Mucosa of rectum (tissue), 2 donors: ENCODE measurements at regions not wholly inside any gene's neighbourhood (a gene's known extent, or its start where the extent isn't known, plus 50 kb on each side); places are given as distances from the start of the nearest gene placed in this dataset.
"Not testable (repeated sequence)": the region's sequence is repeated elsewhere in the genome, so short reads cannot be mapped to it uniquely, and the experiment has no call there.

ENCODE experiments used
- H3K27ac ChIP-seq, 2 donors: one replicate each; pipeline ENCODE4 v1.7.0; 2013; ENCODE audit warnings: inconsistent platforms in 2 of 2, low read depth in 2 of 2, low read length in 2 of 2
- H3K27me3 ChIP-seq, 2 donors: one replicate each; pipeline ENCODE4 v1.7.0; 2013; ENCODE audit warnings: low read length in 2 of 2; ENCODE audit not compliant: control insufficient read depth in 2 of 2, insufficient read depth in 2 of 2
- H3K36me3 ChIP-seq, 2 donors: one replicate each; pipeline ENCODE4 v1.7.0; 2013; ENCODE audit warnings: low read length in 2 of 2; ENCODE audit not compliant: control insufficient read depth in 2 of 2, insufficient read depth in 2 of 2
- H3K4me1 ChIP-seq, 2 donors: one replicate each; pipeline ENCODE4 v1.7.0; 2013; ENCODE audit warnings: low read length in 2 of 2, mild to moderate bottlenecking in 1 of 2; ENCODE audit not compliant: control insufficient read depth in 2 of 2, insufficient read depth in 2 of 2
- H3K4me3 ChIP-seq, 2 donors: one replicate each; pipeline ENCODE4 v1.7.0; 2013; ENCODE audit warnings: low read length in 2 of 2
- H3K9ac ChIP-seq, 2 donors: one replicate each; pipeline ENCODE4 v1.7.0; 2013; ENCODE audit warnings: low read length in 2 of 2, low read depth in 1 of 2, mild to moderate bottlenecking in 1 of 2
- H3K9me3 ChIP-seq, 2 donors: one replicate each; pipeline ENCODE4 v1.7.0; 2013; ENCODE audit warnings: low read length in 2 of 2; ENCODE audit not compliant: control insufficient read depth in 2 of 2
- donor health status: healthy.
- donor health status: Normal muscosa, but diverticular disease.

GRCh38 chr1:241447031-241447644, 72.4 kb downstream of the FH start:
- Histone ChIP-seq H3K4me1 (no peaks in the 10 kb centered on the region), H3K36me3 (no peaks in the 10 kb centered on the region), H3K27me3 (no peaks in the 10 kb centered on the region)

DNA sequence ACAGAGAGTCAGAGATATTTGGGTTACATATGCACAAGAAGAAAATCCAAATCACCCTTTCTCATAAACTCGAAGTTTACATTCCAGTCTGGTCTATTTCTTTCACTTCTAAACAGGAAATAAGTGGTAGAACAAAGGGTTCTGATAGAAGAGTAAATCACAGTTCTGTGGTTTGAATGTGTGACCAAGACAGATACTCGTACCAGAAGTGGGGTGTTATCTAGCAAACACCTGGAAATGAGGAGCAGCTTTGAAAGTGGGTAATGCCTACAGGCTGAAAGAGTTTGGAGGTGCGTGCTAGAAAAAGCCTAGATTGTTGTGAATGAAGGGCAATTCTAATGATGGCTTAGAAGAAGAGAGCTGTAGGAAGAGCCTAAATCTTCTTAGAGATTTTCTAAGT, 74.7 kb downstream of the FH start:
- Histone ChIP-seq H3K36me3 (no peaks in the 10 kb centered on the region), H3K27ac (no peak overlapping the region), H3K4me1 (no peaks in the 10 kb centered on the region), H3K9ac (no peak overlapping the region), H3K9me3 (no peaks in the 10 kb centered on the region), H3K4me3 (no peak overlapping the region), H3K27me3 (no peaks in the 10 kb centered on the region)

More at GRCh38 chr1:241447031-241447644, 72.4 kb downstream of the FH start:
- H3K4me3 ChIP-seq = no peak overlapping the region
- no peaks in the 10 kb centered on the region for H3K9me3 ChIP-seq
- H3K27ac ChIP-seq = no peak overlapping the region
- no peak overlapping the region for H3K9ac ChIP-seq

GRCh38 chr1:241443561-241443960, 76.0 kb downstream of the FH start:
- H3K4me1 ChIP-seq = no peaks in the 10 kb centered on the region
- H3K9ac ChIP-seq = no peak overlapping the region
- no peaks in the 10 kb centered on the region for H3K36me3 ChIP-seq
- H3K9me3 ChIP-seq = no peaks in the 10 kb centered on the region
- no peak overlapping the region for H3K27ac ChIP-seq
- H3K4me3 ChIP-seq = no peak overlapping the region
- H3K27me3 ChIP-seq = no peaks in the 10 kb centered on the region

GRCh38 chr1:241442686-241443085, 76.9 kb downstream of the FH start:
- Histone ChIP-seq H3K4me3 (no peak overlapping the region), H3K9ac (no peak overlapping the region), H3K4me1 (no peaks in the 10 kb centered on the region), H3K27ac (no peak overlapping the region), H3K27me3 (no peaks in the 10 kb centered on the region), H3K36me3 (no peaks in the 10 kb centered on the region), H3K9me3 (no peaks in the 10 kb centered on the region)

GRCh38 chr1:241440904-241441303, 78.7 kb downstream of the FH start:
- Histone ChIP-seq H3K36me3 (no peaks in the 10 kb centered on the region), H3K9me3 (no peaks in the 10 kb centered on the region), H3K4me1 (no peaks in the 10 kb centered on the region), H3K9ac (no peak overlapping the region), H3K27ac (no peak overlapping the region), H3K27me3 (no peaks in the 10 kb centered on the region), H3K4me3 (no peak overlapping the region)

- H3K4me1 ChIP-seq, H3K4me3 ChIP-seq, H3K27ac ChIP-seq, H3K36me3 ChIP-seq, H3K9ac ChIP-seq, H3K9me3 ChIP-seq, H3K27me3 ChIP-seq: not testable (repeated sequence)
Observed at GRCh38 chr1:241438686-241439085, 80.9 kb downstream of the FH start.

GRCh38 chr1:241432241-241432640, 75.2 kb upstream of the RGS7 start:
- Histone ChIP-seq H3K9ac (no peak overlapping the region), H3K27me3 (no peaks in the 10 kb centered on the region), H3K36me3 (no peaks in the 10 kb centered on the region), H3K9me3 (no peaks in the 10 kb centered on the region), H3K4me3 (no peak overlapping the region), H3K27ac (no peak overlapping the region), H3K4me1 (no peaks in the 10 kb centered on the region)

GRCh38 chr1:241425091-241425490, 68.1 kb upstream of the RGS7 start:
- peaks cover 8 to 24% of the 10 kb centered on the region in 2 donors for H3K27me3 ChIP-seq
- not testable (repeated sequence) for H3K9me3 ChIP-seq, H3K4me3 ChIP-seq, H3K9ac ChIP-seq, H3K27ac ChIP-seq, H3K4me1 ChIP-seq, H3K36me3 ChIP-seq

DNA sequence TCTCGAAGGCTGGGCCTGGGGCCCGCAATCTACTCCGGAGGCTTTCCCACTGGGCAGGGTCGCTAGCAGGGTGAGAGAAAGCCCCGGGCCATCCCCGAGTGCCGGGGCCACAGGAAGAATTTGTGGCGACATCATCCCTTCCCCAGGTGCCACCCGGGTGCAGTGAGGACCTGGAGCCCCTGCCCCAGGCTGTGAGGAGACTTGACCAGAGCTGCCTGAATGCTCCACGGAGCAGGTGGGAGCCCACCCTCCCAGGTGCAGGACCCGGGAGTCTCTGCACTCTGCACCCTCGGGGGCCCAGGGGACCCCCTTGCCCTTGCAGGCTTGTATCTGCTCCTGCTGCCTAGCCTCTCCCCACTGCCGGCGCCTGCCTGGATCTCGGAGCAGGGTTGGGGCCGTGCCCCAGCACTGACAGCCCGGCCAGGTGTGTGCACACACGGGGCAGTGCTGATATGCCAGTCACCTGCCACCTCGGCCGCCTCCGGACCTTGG, 67.5 kb upstream of the RGS7 start:
- H3K27ac ChIP-seq = no peak overlapping the region
- H3K36me3 ChIP-seq = no peaks in the 10 kb centered on the region
- H3K9me3 ChIP-seq = no peaks in the 10 kb centered on the region
- H3K4me3 ChIP-seq = peak overlapping the region in 1 of 2 donors; percentile 46
- H3K4me1 ChIP-seq = no peaks in the 10 kb centered on the region
- H3K9ac ChIP-seq = no peak overlapping the region
- H3K27me3 ChIP-seq = peaks cover 8 to 24% of the 10 kb centered on the region in 2 donors

- no peak overlapping the region for H3K27ac ChIP-seq
- H3K4me3 ChIP-seq = peak overlapping the region; percentile 31 to 46
- no peaks in the 10 kb centered on the region for H3K4me1 ChIP-seq
- H3K9ac ChIP-seq = no peak overlapping the region
- peaks cover 8 to 24% of the 10 kb centered on the region in 2 donors for H3K27me3 ChIP-seq
- H3K9me3 ChIP-seq = no peaks in the 10 kb centered on the region
- no peaks in the 10 kb centered on the region for H3K36me3 ChIP-seq
Observed at GRCh38 chr1:241423541-241424479, 66.8 kb upstream of the RGS7 start.
